Hepatocyte (in vitro differentiated cells): ENCODE measurements at regions not wholly inside any gene's neighbourhood (a gene's known extent, or its start where the extent isn't known, plus 50 kb on each side); places are given as distances from the start of the nearest gene placed in this dataset.

Experiments
- DNase-seq: peaks from one replicate; pipeline ENCODE4 v3.0.0-alpha.2; 2016; ENCODE audit warnings: low spot score
- H2AFZ ChIP-seq: fragments of 200-600 bp; sonication (generic); 2 replicates; pipeline ENCODE4 v1.6.0; 2016; ENCODE audit warnings: antibody characterized with exemption, mild to moderate bottlenecking
- H3K27ac ChIP-seq: fragments of 200-600 bp; sonication (generic); 2 replicates; pipeline ENCODE4 v1.5.1; 2016; ENCODE audit warnings: mild to moderate bottlenecking
- H3K27me3 ChIP-seq: fragments of 200-600 bp; sonication (generic); 2 replicates; pipeline ENCODE4 v1.6.1; 2016
- H3K36me3 ChIP-seq: fragments of 200-600 bp; sonication (generic); replicated peaks from 2 replicates; pipeline ENCODE4 v1.5.1; 2016; ENCODE audit warnings: low read depth; ENCODE audit not compliant: insufficient read depth
- H3K4me1 ChIP-seq: fragments of 200-600 bp; sonication (generic); 2 replicates; pipeline ENCODE4 v1.5.1; 2016; ENCODE audit warnings: mild to moderate bottlenecking, moderate library complexity; ENCODE audit not compliant: insufficient read depth
- H3K4me2 ChIP-seq: fragments of 200-600 bp; sonication (generic); 2 replicates; pipeline ENCODE4 v1.6.0; 2016
- H3K4me3 ChIP-seq: fragments of 200-600 bp; sonication (generic); 2 replicates; pipeline ENCODE4 v1.5.1; 2016; ENCODE audit warnings: mild to moderate bottlenecking
- H3K79me2 ChIP-seq: fragments of 200-600 bp; sonication (generic); 2 replicates; pipeline ENCODE4 v1.6.0; 2017; ENCODE audit warnings: mild to moderate bottlenecking
- H3K9me2 ChIP-seq: fragments of 200-600 bp; sonication (generic); replicated peaks from 2 replicates; pipeline ENCODE4 v1.6.0; 2017; ENCODE audit warnings: mild to moderate bottlenecking; ENCODE audit not compliant: insufficient read depth
- H3K9me3 ChIP-seq: fragments of 200-600 bp; sonication (generic); 2 replicates; pipeline ENCODE4 v1.5.1; 2016; ENCODE audit warnings: low read depth, mild to moderate bottlenecking
- H4K20me1 ChIP-seq: fragments of 200-600 bp; sonication (generic); 2 replicates; pipeline ENCODE4 v1.6.0; 2016; ENCODE audit warnings: mild to moderate bottlenecking; ENCODE audit not compliant: insufficient read depth, poor library complexity, severe bottlenecking
- EZH2 ChIP-seq: fragments of 200-600 bp; sonication (generic); IDR thresholded peaks from 2 replicates; pipeline ENCODE4 v1.6.1; 2016; ENCODE audit warnings: antibody characterized with exemption, mild to moderate bottlenecking, borderline replicate concordance
- EZH2phosphoT487 ChIP-seq: fragments of 200-600 bp; sonication (generic); IDR thresholded peaks from one replicate; pipeline ENCODE4 v1.6.1; 2018; ENCODE audit warnings: antibody characterized with exemption, mild to moderate bottlenecking, low read depth, moderate library complexity; ENCODE audit not compliant: unreplicated experiment, severe bottlenecking
- WGBS: methylation state at CpG from one replicate; pipeline ENCODE4 v1.1.6; 2016; ENCODE audit warnings: low lambda C conversion rate; ENCODE audit errors: missing lambda C conversion rate; 5-methylcytosine and 5-hydroxymethylcytosine counted together
- TF ChIP-seq, protein P1 (sequence below): fragments of 200-600 bp; sonication (generic); IDR thresholded peaks from 2 replicates; pipeline ENCODE4 v1.5.1; 2016; ENCODE audit warnings: antibody characterized with exemption, mild to moderate bottlenecking; ENCODE audit not compliant: poor library complexity

DNA sequence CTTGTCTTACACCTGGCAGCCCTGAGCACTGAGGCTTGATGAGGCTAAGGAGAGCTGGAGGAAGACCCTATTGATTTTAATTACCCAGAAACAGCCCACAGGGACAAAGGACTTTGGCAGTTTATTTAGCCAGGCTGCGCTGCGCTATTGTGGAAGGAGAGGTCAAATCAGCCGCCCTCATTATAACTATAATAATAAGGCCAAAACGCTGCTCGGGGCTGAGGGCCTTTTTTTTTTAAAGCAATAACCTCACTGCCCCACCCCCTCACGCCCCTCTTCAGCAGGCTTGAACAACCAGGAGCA is 60.6 kb upstream of the NKX1-1 start:
- H2AFZ ChIP-seq = no peak overlapping the region
- no peaks in the 10 kb centered on the region for H3K79me2 ChIP-seq
- DNase-seq = no peak
- TF ChIP-seq EZH2 (no peak), EZH2phosphoT487 (no peak)
- TF ChIP-seq, protein P1, sequence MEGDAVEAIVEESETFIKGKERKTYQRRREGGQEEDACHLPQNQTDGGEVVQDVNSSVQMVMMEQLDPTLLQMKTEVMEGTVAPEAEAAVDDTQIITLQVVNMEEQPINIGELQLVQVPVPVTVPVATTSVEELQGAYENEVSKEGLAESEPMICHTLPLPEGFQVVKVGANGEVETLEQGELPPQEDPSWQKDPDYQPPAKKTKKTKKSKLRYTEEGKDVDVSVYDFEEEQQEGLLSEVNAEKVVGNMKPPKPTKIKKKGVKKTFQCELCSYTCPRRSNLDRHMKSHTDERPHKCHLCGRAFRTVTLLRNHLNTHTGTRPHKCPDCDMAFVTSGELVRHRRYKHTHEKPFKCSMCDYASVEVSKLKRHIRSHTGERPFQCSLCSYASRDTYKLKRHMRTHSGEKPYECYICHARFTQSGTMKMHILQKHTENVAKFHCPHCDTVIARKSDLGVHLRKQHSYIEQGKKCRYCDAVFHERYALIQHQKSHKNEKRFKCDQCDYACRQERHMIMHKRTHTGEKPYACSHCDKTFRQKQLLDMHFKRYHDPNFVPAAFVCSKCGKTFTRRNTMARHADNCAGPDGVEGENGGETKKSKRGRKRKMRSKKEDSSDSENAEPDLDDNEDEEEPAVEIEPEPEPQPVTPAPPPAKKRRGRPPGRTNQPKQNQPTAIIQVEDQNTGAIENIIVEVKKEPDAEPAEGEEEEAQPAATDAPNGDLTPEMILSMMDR = no peak
- H4K20me1 ChIP-seq = no peaks in the 10 kb centered on the region
- 92% methylated on average over 6 of the region's 6 CpGs for WGBS
- no peak overlapping the region for H3K4me3 ChIP-seq
- H3K4me1 ChIP-seq = no peaks in the 10 kb centered on the region
- no peaks in the 10 kb centered on the region for H3K9me3 ChIP-seq
- no peaks in the 10 kb centered on the region for H3K9me2 ChIP-seq
- no peak overlapping the region for H3K4me2 ChIP-seq
- no peaks in the 10 kb centered on the region for H3K36me3 ChIP-seq
- no peak overlapping the region for H3K27ac ChIP-seq
- H3K27me3 ChIP-seq = no peaks in the 10 kb centered on the region

DNA sequence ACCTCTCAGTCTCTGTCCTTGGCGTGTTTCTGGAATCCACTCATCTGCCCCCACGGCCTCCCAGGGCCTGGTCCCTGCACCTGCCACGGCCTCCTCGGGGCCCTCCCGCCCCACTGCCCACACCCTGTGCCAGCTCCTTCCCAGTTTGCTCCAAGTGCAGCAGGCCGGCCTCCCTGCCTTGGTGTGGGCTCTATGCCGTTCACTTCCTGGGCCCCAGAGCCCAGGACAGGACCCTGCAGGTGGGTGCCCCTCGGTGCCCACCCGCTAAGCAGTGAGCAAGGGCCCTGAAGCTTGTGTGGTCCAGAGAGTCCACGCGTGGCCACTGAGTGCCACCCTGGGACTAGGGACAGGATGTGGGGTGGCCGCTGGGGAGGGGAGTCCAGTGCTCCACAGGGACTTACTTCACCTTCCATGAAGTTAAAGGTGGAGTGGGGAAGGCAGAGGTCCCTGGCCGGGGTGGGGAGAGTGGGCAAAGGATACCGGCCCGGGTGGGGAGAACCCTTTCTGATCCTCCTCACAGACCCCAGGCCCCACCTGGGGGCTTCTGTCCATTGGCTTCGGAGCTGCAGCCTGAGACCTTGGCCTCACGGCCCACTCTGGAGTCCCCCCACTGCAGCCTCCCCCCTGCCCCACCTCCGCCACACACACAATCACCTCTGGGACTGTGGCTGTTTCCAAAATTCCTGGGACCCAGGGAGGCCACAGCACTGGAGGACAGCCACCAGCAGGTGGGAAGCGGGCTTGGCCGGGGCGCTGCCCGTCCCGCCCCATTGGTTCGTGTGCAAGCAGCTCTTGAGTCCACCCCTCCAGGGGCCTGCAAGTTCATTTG is 60.0 kb upstream of the NKX1-1 start:
- Histone ChIP-seq H3K9me2 (no peaks in the 10 kb centered on the region), H3K27ac (no peak overlapping the region), H3K9me3 (no peaks in the 10 kb centered on the region), H4K20me1 (no peaks in the 10 kb centered on the region), H3K4me2 (no peak overlapping the region), H3K4me3 (no peak overlapping the region), H2AFZ (no peak overlapping the region), H3K27me3 (no peaks in the 10 kb centered on the region), H3K36me3 (no peaks in the 10 kb centered on the region), H3K4me1 (no peaks in the 10 kb centered on the region), H3K79me2 (no peaks in the 10 kb centered on the region)
- DNase-seq = no peak
- 95% methylated on average over 17 of the region's 24 CpGs for WGBS
- TF ChIP-seq EZH2 (no peak), EZH2phosphoT487 (no peak)
- TF ChIP-seq, protein P1 = no peak

DNA sequence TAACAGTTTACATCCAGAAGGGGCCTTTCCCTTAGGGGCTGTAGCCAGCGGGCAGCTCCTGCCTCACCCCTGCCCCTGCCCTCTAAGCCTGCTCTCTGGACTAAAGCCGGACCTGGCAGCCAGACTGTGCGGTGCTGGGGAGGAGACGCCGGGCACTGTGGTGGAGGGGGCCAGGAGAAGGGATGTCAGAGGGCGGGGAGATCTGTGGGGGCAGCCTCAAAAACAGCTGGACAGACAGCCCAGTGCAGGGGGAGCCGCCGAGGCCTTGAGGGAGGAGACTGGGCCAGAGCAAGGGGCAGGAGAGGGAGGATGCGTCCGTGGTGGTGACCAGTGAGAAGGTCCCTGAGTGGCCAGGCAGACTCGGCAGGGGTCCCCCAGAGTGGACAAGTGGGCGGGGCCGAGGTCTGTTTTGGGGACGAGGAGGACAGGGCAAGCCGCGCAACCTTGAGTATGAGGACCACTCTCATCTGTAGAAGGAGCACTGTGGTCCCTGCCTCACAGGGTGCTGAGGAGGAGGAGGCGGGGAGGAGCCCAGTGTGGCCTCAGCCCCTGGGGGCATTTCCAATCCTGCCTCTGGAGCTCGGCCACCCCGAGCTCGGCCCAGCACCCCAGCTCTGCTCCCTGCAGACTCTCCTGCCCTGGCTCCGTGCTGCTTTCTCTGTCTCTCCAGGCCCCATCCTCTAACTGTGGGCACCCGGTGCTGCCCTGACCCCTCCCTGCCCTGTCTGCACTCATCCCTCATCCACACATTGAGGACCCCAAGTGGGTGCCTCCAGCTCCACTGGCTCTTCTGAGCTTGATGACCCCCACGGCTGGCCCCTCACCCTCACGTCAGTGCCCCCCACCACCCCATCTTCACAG is 59.2 kb upstream of the NKX1-1 start:
- no peak for TF ChIP-seq EZH2
- no peaks in the 10 kb centered on the region for H3K36me3 ChIP-seq
- H3K9me2 ChIP-seq = no peaks in the 10 kb centered on the region
- H2AFZ ChIP-seq = no peak overlapping the region
- WGBS = 87% methylated on average over 18 of the region's 24 CpGs
- H3K27me3 ChIP-seq = no peaks in the 10 kb centered on the region
- H3K4me3 ChIP-seq = no peak overlapping the region
- H3K4me1 ChIP-seq = no peaks in the 10 kb centered on the region
- no peak overlapping the region for H3K4me2 ChIP-seq
- no peaks in the 10 kb centered on the region for H4K20me1 ChIP-seq
- no peaks in the 10 kb centered on the region for H3K79me2 ChIP-seq
- DNase-seq = no peak
- no peak overlapping the region for H3K27ac ChIP-seq
- H3K9me3 ChIP-seq = no peaks in the 10 kb centered on the region

DNA sequence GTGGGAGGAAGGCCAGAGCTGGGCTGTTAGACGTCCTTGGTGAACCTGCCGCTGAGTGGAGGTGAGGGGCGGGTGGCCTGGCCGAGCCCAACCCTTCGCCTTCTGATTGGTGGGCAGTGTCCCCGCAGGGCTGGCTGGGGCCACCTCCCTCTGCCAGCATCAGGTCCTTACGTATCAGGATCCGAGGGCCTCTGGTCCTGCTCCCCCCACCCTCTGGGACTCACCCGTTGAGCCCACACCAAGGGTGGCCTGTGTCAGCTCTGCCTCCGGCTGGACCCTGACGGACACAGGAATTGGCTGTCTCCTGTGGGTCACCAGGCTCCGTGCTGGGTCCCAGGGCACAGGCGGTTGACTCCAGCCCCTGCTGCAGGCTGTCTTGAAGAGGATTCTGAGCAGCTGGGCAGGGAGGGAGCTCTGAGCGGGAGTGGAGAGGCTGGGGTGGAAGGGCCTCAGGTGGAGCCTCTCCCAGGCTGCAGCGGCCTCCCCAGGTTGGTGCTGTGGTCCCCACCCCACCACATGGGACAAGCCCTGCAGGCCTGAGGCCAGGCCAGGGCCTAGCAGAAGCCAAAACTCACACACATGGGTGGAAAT is 58.4 kb upstream of the NKX1-1 start:
- no peaks in the 10 kb centered on the region for H3K9me2 ChIP-seq
- no peaks in the 10 kb centered on the region for H3K36me3 ChIP-seq
- peaks cover 5% of the 10 kb centered on the region for H3K27me3 ChIP-seq
- H3K9me3 ChIP-seq = no peaks in the 10 kb centered on the region
- H3K4me1 ChIP-seq = no peaks in the 10 kb centered on the region
- H4K20me1 ChIP-seq = no peaks in the 10 kb centered on the region
- TF ChIP-seq EZH2 (no peak), EZH2phosphoT487 (no peak)
- TF ChIP-seq, protein P1 = no peak
- no peak overlapping the region for H3K4me2 ChIP-seq
- no peak overlapping the region for H3K27ac ChIP-seq
- no peak overlapping the region for H3K4me3 ChIP-seq
- no peak for DNase-seq
- no peak overlapping the region for H2AFZ ChIP-seq
- WGBS = 81% methylated on average over 11 of the region's 15 CpGs
- no peaks in the 10 kb centered on the region for H3K79me2 ChIP-seq
